ENCODE measurements at regions not wholly inside any gene's neighbourhood (a gene's known extent, or its start where the extent isn't known, plus 50 kb on each side); places are given as distances from the start of the nearest gene placed in this dataset.

GRCh38 chr2:18149660-18150246 is 271.3 kb downstream of the KCNS3 start:
- TF ChIP-seq CTCF (IDR thresholded peaks at IDR 0.05) (peak in 1 of 2 donors; percentile 65), POLR2A (IDR thresholded peaks at IDR 0.05) (no peak), EP300 (IDR thresholded peaks at IDR 0.05) (no peak), POLR2AphosphoS5 (IDR thresholded peaks at IDR 0.05) (no peak)

Data from suprapubic skin (tissue), 4 donors.